HG02970 (cell line): ENCODE measurements at regions not wholly inside any gene's neighbourhood (a gene's known extent, or its start where the extent isn't known, plus 50 kb on each side); places are given as distances from the start of the nearest gene placed in this dataset.

ENCODE experiments used
- ATAC-seq: cut with Tn5 transposase; IDR thresholded peaks from one replicate; pipeline ENCODE4 v1.9.1; 2021; ENCODE audit warnings: mild to moderate bottlenecking, moderate library complexity, moderate number of reproducible peaks; ENCODE audit not compliant: unreplicated experiment, low FRiP score

DNA sequence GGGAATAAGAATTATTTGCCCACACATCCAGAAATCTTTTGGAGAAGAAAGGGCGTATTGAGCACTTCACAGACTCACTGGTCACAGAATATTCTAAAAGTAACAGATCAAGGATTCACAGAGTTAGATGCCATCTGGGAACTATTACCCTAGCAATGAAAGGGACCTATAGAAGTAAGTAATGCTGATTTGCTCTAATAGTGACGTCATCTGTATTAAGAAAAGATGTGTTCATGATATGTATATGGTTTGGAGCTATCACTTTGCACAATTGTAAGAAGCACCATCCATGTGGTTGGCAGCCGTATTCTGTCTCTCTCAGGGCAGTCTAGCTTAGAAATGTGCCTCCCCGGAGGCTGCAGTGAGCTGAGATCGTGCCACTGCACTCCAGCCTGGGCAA, 52.8 kb upstream of the SV2C start:
- ATAC-seq = no peak

DNA sequence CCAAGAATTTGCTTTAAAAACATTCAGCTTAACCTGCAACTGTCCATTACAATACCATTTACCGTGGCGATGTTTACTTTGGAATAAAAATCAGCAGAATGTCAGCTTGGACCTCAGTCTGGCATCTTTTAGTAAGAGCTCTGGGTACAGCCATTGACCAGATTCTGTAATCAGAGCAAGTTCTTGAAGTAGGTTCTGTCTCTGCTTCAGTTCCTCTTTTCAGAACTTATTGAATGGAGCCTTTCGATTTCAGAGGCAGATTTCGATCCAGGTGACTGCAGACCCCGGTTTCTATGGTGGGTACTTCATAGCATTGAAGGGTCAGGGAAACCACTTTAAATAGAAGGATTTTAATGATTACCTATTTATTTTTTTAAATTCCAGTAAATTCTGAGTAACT, 53.4 kb upstream of the SV2C start:
- ATAC-seq = no peak

DNA sequence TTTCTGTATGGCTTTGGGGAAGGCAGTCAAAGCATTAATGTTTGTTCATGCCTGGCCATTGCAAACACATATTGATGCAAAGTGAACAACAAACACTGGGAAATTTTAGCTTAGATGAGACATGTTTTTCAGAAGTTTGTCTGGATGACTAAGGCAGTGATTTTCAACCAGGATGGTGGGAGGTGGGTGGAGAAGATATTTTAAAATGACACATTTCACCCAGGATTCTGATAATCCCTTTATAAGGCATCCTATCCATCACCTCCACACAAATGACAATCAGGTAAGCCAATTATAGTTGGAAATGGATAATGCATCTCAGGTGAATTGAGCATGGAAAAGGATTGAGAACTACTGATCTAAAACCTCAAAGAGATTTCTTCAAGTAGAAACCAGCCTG, 57.4 kb upstream of the SV2C start:
- no peak for ATAC-seq

DNA sequence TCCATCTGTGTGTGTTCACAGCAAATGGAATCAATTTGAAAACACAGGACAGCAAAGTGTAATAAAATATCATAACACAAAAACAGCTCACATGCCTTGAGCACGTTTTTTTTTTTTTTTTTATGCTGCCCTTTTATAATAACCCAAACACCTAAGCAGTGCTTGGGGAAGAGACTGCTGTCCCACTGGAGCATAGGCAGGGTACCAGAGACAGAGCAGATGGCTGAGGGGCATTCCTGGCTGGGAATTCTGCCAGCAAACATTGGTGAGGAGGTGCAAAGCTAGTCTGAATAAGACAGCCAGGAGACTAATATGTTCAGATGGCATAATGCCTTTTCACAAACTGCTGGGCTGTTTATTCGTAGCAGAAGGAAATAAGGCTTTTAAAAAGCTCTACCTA, 58.1 kb upstream of the SV2C start:
- ATAC-seq = no peak

DNA sequence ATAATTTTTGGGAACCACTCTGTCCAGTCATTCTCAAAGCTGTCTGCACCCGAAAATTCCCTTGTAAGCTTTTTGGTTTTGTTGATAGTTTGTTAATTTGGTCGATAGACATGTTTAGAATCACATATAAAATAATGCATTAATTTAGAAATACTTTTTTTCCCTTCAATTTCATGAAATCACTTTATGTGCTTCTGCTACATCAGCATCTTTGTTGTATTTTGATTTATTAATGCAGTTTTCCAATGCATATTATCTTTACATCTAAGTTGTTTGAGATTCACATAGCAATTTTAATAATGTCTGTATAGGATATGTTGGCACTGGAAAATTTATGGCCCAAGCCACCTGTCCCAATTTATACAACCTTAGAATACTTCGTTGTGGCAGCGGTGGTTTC, 60.6 kb upstream of the SV2C start:
- no peak for ATAC-seq

DNA sequence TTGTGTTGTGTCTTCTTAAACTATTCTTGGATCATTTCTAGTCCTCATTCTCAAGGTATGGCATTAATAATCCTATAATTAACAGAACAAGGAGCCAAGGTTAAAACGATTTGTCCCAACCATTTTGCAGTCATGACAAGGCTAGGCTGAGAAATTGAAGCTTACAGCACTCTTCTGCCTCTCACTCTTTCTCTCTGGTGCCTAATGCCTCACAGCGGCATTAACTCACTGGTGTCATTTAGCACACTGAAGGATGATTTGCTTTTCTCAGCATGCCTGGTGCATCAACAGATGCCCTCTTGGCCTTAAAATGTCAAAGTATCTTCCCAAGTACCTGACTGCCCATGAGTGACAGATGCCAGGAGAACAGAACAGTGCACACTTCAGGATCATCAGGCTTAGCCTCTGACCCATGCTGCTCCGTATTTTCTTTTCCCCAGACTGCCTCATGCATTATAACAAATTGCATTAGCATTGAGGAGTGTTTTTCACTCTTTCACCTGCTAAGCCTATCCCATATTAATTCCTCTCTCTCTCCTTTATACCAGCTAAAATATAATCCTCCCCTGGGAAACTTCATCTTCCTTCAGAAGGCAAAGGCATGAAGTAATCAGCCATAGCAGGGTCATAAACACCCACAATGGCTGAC, 61.1 kb upstream of the SV2C start:
- ATAC-seq = no peak

DNA sequence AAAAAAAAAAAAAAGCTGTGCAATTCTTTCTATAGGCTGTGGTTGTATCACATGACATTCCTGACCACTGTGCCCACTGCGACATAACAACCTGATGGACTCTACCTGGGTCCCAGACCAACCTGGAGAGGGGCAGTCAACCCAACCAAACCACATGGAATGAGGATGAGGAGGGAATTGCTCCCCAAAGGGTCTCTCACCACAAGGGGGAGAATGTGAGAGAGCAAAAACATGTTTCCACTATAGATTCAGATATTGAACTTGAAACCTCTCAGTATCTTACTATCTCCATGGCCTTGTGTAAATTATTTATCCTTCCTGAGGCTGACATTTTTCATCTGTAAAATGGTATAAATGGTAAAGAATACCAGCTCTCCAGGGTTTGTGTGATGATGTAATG, 66.9 kb upstream of the SV2C start:
- ATAC-seq = no peak

DNA sequence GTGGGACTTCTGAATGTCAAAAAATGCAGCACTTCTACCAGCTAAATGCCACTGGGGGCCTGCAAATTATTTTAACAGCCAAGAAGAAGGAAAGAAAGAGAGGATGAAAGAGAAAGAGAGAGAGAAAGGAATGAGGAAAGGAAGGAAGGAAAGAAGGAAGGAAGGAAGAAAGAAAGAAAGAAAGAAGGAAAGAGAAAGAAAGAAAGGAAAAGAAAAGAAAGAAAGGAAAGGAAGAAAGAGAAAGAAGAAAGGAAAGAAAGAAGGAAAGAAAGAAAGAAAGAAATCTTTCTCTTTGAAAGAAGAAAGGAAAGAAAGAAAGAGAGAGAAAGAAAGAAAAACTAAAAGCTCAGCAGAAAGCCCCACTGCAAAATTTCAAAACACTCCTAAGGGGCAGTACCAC, 69.2 kb upstream of the SV2C start:
- ATAC-seq = no peak

DNA sequence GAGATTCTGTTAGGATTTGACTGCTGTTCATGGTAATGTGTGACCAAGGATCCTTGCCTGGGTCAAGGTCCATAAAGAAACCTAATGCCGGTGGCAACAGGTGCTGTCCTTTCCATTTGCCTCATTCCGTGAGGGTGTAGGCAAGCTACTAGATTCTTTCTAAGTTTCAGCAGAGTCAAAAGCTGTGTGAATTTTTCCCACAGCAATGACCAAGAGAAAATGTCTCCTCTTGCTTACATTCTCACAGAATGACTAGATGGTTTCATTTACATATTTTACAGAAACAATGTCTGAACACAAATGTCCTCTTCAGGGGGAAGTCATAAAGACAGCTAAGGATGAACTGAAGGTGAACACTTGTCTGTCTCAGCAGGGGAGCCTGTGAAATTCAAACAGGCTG, 75.3 kb upstream of the SV2C start:
- ATAC-seq = no peak

DNA sequence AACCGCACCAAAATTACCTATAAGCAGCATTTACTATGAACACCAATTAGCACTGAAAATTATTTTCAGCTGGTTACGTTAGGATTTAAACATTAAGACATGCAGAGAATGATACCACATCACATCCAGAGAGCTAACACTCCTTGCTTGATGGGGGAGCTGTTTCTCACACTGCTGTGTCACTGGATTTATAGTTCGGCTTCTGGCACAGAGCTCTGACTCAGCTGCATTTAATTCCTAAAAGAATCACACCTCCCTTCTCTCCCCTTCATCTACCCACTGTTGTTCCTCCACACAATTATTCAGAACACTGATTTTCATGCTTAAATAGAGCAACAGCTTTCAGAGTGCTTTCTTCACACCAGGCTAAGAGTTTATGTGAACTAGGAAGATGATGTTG, 82.6 kb upstream of the SV2C start:
- no peak for ATAC-seq

DNA sequence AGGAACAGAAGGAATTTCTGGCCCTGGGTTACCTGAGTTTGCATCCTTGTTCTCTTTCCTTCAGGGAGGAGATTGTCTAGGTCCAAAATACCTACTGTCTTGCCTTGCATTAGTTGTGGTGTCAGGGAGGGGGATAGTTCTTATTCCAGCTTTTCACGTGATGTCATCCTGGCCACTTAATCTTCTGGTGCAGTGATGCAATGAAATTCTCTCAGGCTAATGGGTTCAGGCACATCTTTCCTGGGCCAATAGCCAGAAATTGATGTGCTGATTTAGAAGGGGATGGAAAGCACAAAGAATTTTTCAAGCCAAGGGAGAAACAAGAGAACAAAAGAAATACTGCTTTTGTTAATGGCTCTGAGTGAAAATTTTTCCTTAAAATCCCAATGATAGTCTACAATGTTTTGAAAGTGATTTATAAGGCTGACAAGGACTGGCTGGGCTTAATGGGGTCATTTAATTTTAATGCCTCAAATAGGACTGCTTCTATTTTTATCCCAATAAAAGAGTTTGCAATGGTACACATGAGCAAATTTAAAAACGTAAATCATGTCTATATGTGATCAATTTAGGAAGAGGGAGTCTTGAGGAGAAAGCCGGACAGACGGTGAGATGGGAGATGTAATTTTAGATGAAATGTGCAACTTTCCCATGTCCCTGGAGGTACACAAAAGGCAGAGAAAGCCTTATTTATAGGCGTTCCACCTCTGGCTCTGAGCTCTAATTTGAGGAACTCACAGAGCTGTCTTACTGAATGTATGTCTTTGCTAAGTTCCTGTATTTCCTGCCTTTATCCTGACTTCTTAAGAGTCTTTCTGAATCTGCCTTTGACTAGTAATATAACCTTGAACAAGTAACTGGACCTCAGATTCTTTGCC, 89.3 kb upstream of the SV2C start:
- ATAC-seq = no peak

DNA sequence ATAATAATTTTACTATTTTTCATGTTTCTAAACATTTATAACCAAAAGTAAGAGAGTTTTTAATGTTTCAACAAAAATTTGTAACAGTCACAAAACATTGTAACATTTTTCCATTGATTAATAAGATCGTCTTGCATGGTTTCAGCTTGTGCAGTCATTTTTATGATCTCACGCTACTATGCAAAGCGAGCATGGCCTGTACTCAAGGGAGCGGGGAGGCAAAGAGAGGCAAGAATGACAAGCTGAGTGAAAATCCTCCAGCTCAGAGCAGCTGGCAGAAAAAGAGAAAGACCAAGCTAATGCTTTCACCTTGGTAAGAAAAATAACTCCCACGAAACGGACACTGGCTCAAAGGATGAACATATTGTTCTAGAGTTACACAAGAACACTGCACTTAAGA, 90.0 kb upstream of the SV2C start:
- no peak for ATAC-seq

DNA sequence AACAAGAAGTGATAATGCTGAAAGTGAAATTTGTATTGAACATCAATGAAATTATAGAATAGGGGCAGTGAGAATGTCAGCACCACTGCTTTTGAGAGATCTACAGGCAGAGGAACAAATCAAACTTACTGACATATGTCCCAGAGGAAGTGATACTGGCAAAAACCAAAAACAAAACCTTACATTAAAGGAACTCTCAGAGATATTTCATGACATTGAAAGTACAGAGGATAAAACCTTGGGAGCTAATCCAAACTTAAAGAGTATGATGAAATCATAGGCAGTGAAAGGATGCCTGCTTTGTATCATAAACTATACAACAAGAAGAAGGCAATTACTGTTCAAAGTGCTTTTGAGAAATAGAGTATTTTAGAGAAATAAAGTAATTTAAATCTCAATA, 90.4 kb upstream of the SV2C start:
- no peak for ATAC-seq

DNA sequence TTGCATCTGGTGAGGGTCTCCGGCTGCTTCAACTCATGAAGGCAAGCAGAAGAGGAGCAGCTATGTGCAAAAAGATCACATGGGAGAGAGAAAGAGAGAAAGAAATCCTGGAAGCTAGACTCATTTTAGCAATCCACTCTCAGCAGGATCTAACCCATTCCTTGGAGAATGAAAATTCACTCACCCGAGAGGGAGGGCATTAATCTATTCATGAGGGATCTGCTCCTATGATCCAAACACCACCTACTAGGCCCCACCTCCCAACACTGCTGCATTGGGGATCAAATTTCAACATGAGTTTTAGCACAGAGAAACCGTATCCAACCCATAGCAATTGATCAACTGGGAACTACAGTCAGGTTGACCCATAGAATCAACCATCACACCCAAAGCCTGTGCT, 98.1 kb upstream of the SV2C start:
- no peak for ATAC-seq

DNA sequence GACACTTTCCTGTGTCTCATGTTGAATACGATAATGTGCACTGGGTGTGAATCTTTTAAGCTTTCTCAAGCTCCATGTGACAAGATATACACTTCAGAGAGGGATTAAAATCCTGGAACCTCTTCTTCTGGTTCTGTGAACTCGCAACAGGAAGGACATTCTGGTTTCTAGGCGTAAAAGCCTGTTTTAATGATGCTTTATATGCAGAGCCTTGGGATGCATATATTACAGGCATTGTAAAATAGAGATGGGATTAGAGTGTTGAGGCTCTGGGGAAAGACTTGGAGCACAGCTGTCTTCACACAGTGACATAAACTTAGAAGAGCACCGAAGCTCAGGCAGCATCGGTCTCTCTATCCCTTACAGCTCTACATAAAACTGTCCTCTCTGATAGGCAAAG, 107.7 kb upstream of the SV2C start:
- ATAC-seq = no peak

DNA sequence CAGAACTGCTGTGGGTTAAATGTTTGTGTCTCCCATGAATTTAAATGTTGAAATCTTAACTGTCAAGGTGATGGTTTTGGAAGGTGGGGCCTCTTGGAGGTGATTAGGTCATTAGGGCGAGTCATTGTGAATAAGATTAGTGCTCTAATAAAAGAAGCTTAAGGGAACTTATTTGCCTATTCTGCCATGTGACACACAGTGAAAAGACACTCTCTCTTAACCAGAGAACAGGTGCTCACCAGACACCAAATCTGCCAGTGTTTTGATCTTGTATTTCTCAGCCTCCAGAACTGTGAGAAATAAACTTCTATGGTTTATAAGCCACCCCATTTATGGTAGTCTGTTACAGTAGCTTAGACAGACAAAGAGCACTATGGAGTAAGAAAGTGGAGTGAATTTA, 117.9 kb upstream of the SV2C start:
- no peak for ATAC-seq

DNA sequence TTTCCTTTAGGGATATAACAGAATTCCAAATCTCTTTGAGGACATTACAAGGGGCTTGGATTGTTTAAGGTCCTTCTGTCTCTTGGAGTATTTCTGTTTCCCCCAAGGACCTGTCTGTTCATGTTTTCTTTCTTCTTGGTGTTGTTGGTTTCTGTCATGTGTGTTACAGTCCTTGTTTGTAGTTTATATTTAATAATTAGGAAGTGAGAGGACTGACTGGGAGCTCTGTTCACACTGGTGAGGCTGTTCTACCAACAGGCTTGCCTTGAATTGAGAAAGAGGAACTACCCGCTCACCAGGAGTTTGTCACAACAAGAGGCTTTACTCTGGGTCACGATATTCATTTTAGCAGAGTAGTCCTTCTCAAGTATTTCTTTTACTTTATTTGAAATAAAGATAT, 119.2 kb upstream of the SV2C start:
- no peak for ATAC-seq

DNA sequence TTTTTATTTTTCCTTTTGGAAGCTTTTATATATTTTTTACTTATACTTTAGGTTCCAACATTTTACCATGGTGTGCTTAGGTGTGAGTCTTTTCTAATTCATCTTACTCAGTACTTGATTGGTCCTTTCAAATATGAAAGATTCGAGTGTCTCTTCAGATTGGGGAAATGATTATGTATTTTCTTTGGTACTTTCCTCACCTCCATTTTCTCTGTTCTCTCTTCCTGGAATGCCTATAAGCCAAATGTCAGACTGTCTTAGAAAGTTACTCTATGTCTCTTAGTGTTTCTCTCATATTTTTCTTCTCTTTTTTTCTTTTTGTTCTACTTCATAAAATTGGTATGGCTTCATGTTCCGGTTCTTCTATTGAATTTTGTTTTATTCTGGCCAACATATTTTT, 119.6 kb upstream of the SV2C start:
- ATAC-seq = no peak

DNA sequence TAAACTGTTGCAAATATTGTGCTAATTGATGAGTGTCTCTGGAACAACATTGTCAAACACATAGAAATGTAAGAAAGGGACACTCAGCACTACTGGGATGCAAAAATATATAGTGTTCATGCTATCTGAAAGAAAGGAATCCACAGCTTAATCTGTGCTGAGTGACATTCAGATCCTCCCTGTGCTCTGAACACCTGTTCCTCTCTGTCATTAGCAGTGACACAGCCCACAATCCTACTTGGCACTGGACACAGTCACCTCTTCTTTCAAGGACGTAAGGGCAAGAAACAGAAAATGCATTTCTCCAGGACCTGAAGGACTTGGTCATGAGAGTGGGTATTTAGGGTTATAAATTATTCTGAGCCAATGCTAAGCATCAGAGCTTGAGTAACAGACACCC, 121.4 kb upstream of the SV2C start:
- ATAC-seq = no peak

DNA sequence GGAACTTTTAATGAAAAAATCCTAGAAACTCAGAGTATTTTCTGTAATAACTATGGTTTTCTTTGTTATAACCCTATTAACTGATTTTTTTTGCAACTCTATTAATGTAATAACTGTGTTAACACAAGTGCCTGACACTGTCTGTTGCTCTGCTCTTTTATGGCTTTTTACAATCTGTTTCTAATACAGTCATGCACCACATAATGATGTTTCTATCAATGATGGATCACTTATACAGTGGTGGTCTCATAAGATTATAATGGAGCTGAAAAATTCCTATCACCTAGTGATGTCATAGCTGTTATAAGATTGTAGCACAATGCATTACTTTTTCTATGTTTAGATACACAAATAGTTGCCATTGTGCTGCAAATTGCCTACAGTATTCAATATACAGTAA, 123.1 kb upstream of the SV2C start:
- no peak for ATAC-seq

DNA sequence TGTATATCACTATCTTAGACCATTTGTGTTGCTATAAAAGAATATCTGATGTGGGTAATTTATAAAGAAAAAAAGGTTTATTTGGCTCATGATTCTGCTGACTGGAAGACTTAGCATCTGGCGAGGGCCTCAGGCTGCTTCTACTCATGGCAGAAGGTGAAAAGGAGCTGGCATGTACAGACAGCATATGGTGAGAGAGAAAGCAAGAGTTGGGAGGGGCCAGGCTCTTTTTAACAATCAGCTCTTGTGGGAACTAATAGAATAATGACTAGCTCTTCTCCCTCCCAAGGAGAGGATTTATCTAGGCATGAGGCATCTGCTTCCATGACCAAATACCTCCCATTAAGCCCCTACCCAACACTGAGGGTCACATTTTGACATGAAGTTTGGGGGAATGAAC, 130.2 kb upstream of the SV2C start:
- ATAC-seq = no peak

DNA sequence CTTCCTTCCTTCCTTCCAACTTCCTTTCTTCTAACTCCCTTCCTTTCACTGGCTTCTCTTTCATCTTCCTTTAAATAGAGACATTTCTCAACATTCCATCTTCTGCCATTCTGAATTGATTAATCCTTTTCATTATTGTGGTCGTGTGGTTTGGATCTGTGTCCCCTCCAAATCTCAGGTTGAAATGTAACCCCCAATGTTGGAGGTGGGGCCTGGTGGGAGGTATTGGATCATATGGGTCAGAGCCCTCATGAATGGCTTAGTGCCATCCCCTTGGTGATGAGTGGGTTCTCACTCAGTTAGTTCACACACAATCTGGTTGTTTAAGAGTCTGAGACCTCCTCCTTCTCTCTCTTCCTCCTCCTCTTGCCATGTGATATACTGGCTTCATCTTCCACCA, 130.9 kb upstream of the SV2C start:
- ATAC-seq = no peak
